HepG2 (cell line): ENCODE measurements at regions not wholly inside any gene's neighbourhood (a gene's known extent, or its start where the extent isn't known, plus 50 kb on each side); places are given as distances from the start of the nearest gene placed in this dataset.

Experiments
- NCOA5 ChIP-seq: sonication (generic); formaldehyde crosslinking; IDR thresholded peaks from 2 replicates; pipeline ENCODE4 v1.4.0; 2020; ENCODE audit warnings: missing genetic modification reagents
- NCOR1 ChIP-seq: fragments of 200-600 bp; sonication (generic); IDR thresholded peaks from 2 replicates; pipeline ENCODE4 v1.7.0; 2017; ENCODE audit warnings: antibody characterized with exemption, low read length, borderline replicate concordance
- POLR2A ChIP-seq, 2 experiments: IDR thresholded peaks; 2 replicates each; pipeline ENCODE4 v1.6.1; 2011; ENCODE audit warnings: low read depth in 2 of 2, low read length in 2 of 2, mild to moderate bottlenecking in 1 of 2, moderate library complexity in 1 of 2; ENCODE audit not compliant: insufficient read depth in 1 of 2
- ZMYM3 ChIP-seq: sonication (generic); formaldehyde crosslinking; IDR thresholded peaks from 2 replicates; pipeline ENCODE4 v1.5.1; 2020; ENCODE audit warnings: mild to moderate bottlenecking, missing genetic modification reagents
- ZNF251 ChIP-seq: sonication (generic); formaldehyde crosslinking; IDR thresholded peaks from 2 replicates; pipeline ENCODE4 v1.9.0; 2021; ENCODE audit warnings: mild to moderate bottlenecking, missing genetic modification reagents
- ZNF768 ChIP-seq: sonication (generic); formaldehyde crosslinking; IDR thresholded peaks from 2 replicates; pipeline ENCODE4 v1.4.0; 2020; ENCODE audit warnings: missing genetic modification reagents
- TF ChIP-seq, protein P1 (sequence below): sonication (generic); formaldehyde crosslinking; IDR thresholded peaks from 2 replicates; pipeline ENCODE4 v1.9.0; 2022; ENCODE audit warnings: missing genetic modification reagents, mild to moderate bottlenecking, borderline replicate concordance
- TF ChIP-seq, protein P2 (sequence below): sonication (generic); formaldehyde crosslinking; IDR thresholded peaks from 2 replicates; pipeline ENCODE4 v1.4.0; 2020; ENCODE audit warnings: missing genetic modification reagents
- TF ChIP-seq, protein P3 (sequence below): IDR thresholded peaks from 2 replicates; pipeline ENCODE4 v1.6.1; 2012; ENCODE audit warnings: inconsistent platforms

DNA sequence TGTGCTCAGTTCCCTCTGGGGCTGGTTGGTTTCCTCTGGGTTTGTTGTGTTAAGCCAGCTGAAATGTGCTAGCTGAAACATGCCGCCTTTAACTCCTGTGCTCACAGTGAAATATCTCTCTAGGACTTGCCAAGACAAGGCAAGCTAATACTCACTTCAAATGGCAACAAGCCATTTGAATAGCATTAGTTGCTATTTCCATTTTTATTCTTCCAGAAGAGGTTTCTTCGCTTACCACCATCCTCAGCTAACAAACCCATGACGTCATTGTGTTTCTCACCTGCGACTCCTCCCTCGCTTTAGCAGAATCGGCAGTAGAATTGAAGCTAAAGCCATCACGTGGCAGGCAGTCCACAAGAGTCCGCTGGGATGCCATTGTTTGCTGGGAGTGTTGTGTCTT, 61.3 kb downstream of the ZNF22 start:
- TF ChIP-seq, protein P1, sequence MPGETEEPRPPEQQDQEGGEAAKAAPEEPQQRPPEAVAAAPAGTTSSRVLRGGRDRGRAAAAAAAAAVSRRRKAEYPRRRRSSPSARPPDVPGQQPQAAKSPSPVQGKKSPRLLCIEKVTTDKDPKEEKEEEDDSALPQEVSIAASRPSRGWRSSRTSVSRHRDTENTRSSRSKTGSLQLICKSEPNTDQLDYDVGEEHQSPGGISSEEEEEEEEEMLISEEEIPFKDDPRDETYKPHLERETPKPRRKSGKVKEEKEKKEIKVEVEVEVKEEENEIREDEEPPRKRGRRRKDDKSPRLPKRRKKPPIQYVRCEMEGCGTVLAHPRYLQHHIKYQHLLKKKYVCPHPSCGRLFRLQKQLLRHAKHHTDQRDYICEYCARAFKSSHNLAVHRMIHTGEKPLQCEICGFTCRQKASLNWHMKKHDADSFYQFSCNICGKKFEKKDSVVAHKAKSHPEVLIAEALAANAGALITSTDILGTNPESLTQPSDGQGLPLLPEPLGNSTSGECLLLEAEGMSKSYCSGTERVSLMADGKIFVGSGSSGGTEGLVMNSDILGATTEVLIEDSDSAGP (CRISPR knock-in tag): no peak
- TF ChIP-seq ZMYM3 (no peak), POLR2A (IDR thresholded peaks at IDR 0.05; ENCODE audit: insufficient read depth in 1 of 2, low read depth in 2 of 2, low read length in 2 of 2) (no peak), ZNF768 (CRISPR knock-in tag) (no peak), NCOA5 (CRISPR knock-in tag) (no peak), ZNF251 (CRISPR knock-in tag) (no peak), NCOR1 (no peak)
- TF ChIP-seq, protein P2, sequence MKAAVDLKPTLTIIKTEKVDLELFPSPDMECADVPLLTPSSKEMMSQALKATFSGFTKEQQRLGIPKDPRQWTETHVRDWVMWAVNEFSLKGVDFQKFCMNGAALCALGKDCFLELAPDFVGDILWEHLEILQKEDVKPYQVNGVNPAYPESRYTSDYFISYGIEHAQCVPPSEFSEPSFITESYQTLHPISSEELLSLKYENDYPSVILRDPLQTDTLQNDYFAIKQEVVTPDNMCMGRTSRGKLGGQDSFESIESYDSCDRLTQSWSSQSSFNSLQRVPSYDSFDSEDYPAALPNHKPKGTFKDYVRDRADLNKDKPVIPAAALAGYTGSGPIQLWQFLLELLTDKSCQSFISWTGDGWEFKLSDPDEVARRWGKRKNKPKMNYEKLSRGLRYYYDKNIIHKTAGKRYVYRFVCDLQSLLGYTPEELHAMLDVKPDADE (CRISPR knock-in tag): no peak
- TF ChIP-seq, protein P3, sequence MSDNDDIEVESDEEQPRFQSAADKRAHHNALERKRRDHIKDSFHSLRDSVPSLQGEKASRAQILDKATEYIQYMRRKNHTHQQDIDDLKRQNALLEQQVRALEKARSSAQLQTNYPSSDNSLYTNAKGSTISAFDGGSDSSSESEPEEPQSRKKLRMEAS: no peak
